HG02610 (cell line): ENCODE measurements at regions not wholly inside any gene's neighbourhood (a gene's known extent, or its start where the extent isn't known, plus 50 kb on each side); places are given as distances from the start of the nearest gene placed in this dataset.
"Not testable (repeated sequence)": the region's sequence is repeated elsewhere in the genome, so short reads cannot be mapped to it uniquely, and the experiment has no call there.

Experiments
- ATAC-seq: cut with Tn5 transposase; IDR thresholded peaks from one replicate; pipeline ENCODE4 v1.9.1; 2021; ENCODE audit warnings: mild to moderate bottlenecking, moderate library complexity; ENCODE audit not compliant: unreplicated experiment

- no peak for ATAC-seq
Observed at GRCh38 chr6:19562468-19562867, 274.7 kb upstream of the ID4 start.

GRCh38 chr6:19569563-19569962, 267.6 kb upstream of the ID4 start:
- no peak for ATAC-seq

- ATAC-seq: no peak
Observed at GRCh38 chr6:19571176-19571575, 266.0 kb upstream of the ID4 start.

- ATAC-seq: no peak
Observed at GRCh38 chr6:19578481-19578880, 258.7 kb upstream of the ID4 start.

DNA sequence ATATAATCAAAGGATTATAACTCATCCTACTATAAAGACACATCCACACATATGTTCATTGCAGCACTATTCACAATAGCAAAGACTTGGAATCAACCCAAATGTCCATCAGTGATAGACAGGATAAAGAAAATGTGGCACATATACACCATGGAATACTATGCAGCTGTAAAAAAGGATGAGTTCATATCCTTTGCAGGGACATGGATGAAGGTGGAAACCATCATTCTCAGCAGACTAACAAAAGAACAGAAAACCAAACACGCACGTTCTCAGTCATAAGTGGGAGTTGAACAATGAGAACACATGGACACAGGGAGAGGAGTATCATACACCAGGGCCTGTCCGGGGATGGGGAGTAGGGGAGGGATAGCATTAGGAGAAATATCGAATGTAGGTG, 253.0 kb upstream of the ID4 start:
- ATAC-seq: not testable (repeated sequence)

DNA sequence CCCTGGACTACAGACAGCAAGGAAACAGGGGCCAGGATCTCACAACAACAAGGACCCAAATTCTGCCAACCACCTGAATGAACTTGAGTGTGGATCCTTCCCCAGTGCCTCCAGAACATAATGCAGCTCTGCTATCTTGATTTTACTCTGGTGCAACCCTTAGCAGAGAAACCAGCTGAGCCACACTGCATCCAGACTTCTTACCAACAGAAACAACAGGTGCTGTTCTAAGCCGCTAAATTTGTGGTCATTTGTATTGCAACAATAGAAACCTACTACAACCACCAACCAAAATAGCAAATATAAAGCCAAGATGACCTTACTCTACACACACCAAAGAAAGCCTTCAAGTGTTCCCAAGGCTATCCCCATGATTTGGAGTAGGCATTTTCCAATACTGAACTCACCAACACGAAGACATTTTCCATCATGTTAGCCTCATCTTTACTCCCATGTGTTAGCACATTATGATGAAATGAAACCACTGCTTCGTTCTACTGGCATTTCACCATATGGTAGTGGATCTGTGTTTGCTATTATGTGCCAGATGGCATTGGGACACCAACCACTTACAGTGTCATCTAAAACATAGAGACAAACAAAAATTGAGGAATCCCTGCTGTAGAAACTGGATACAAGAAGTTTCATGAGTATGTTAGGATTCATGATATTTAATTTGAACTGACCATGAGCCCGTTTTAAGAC, 249.8 kb upstream of the ID4 start:
- no peak for ATAC-seq

DNA sequence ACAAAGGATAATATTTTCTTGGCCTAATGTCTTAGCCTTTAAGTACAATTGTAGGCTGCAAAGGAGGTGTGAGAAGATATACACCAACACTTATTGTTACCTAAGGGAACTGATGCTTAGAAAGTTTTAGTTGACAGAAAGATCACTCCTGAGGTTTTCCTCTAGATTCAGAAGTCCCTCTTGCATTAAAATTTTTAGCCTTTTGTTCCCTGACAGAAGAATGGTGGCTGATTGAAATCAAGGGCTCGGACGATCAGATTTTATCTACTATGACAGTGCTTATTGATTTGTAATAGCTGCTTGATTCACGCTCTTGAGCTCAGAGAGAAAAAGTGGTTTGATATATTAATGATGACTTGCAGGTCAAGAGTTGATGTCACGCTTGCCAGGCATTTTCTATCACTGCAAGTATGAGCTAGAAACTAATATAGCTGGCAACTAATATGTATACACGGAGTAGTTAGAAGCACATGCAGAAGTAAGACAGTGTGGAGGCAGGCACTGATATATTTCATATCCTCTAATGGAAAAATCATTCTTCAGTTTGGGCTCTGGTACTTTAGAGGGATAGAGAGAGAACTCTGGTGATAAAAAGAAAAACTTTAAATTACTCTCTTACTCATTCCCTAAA, 246.6 kb upstream of the ID4 start:
- no peak for ATAC-seq

GRCh38 chr6:19597809-19598320, 239.3 kb upstream of the ID4 start:
- ATAC-seq: no peak

- ATAC-seq: no peak
Observed at GRCh38 chr6:19599796-19600464, 237.2 kb upstream of the ID4 start.

GRCh38 chr6:19602434-19603013, 234.6 kb upstream of the ID4 start:
- no peak for ATAC-seq

DNA sequence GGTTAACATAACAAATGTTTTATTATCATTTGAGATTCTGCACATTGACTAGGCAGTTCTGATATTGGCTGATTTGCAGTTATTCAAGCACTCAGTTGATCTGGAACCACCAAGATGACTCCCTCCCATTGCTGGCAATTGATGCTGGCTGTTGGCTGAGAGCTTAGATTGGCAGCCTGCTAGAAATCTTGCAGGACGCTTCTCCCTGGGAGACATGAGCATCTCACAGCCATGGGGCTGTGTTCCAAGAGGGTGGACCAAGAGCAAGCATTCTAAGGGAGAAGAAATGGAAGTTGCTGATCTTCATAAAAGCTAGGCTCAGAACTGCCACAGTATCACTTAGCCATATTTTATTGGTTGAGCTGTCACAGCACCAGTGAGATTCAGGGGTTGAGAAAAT, 233.4 kb upstream of the ID4 start:
- ATAC-seq: no peak

DNA sequence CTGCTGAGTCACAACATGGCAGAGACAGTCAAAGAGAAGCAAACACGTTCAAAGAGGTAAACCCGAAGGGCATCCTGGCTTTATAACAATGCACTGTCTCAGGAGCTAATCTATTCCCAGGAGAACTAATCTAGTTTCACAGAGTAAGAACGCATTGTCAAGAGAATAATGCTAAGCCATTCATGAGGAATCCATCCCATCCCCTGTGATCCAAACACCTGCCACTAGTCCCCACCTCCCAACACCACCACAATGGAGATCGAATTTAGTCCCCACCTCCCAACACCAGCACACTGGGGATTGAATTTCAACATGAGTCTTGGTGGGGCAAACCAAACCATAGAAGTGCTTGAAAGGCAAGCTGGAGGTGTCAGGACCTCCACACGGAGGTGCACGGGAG, 231.5 kb upstream of the ID4 start:
- no peak for ATAC-seq

DNA sequence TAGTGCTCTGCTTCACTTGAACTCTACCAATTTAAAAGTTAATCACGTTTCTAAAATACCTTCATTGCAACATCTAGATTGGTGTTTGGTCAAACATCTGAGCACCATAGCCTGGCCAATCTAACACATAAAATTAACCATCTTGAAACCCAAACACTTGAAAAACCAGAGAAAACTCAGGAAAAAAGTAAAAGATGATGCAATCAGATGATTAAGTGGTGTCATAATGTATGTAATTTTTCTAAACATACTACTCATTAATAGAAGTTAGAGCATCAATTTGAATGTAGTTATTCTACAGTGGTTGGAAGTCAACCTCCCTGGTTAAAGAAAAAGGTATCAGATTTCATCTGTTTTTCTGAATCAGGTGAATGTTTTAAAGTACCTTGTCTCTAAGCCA, 228.6 kb upstream of the ID4 start:
- no peak for ATAC-seq

DNA sequence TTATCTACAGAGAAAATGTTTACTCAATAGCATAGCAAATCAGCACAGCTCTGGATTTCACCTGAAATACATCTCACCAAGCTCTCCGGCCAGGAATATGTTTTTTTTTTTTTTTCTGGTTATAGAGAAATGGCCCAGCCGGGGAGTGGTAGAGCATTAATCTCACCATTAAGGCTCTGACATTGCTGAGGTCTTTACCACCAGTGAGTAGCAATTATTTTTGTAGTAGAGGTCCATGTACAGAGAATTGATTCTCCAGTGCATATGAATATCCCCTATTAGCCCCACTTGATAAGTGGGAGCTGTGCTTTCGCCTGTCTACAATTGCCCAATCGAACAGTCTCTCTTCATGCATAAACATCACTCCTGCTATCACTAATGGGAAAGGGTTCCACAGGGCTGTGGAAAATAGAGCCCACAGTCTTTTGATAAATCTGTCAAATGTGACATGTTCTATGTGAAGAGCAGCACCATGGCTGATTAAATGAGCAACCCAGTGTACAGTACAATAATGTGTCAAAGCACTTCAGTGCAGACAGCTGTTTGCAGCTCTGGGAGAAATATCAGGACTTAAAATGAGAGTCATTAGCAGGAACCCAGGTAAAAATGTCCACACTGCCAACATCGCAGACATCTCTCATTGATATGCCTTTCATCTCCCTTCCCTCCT, 227.1 kb upstream of the ID4 start:
- ATAC-seq: no peak

DNA sequence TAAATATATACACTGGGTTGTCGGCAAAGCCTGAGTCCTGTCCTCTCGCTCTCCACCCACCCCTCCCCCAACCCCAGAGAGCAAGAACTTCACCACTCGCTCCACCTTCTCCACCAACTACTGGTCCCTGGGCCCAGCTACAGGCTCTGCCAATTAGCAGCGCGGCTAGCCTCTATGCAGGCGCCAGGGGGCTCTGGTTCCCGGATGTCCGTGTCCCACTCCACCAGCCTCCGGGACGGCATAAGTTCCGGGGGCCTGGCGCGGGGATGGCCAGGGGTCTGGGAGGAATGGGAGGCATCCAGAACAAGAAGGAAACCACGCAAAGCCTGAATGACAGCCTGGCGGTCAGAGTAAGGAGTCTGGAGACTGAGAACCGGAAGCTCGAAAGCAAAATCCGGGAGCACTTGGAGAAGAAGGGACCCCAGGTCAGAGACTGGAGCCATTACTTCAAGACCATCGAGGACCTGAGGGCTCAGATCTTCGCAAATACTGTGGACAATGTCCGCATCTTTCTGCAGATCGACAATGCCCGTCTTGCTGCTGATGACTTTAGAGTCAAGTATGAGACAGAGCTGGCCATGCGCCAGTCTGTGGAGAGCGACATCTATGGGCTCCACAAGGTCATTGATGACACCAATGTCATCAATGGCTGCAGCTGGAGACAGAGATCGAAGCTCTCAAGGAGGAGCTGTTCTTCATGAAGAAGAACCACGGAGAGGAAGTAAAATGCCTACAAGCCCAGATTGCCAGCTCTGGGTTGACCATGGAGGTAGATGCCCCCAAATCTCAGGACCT, 224.3 kb upstream of the ID4 start:
- ATAC-seq: not testable (repeated sequence)

- no peak for ATAC-seq
Observed at GRCh38 chr6:19613678-19614077, 223.5 kb upstream of the ID4 start.

DNA sequence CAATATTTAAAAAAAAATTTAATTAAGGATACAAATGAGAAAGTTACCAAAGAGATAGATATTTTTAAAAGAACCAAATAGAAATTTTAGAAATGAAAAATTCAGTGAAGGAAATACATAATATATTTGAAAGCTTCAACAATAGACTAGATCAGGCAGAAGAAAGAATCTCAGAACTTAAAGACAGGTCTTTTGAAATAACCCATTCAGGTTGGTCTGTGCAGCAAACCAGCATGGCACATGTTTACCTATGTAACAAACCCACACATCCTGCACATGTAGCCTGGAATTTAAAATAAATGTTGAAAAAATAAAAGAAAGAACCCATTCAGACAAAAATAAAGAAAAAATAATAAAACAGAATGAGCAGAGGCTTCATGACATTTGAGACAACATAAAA, 221.1 kb upstream of the ID4 start:
- ATAC-seq: no peak

DNA sequence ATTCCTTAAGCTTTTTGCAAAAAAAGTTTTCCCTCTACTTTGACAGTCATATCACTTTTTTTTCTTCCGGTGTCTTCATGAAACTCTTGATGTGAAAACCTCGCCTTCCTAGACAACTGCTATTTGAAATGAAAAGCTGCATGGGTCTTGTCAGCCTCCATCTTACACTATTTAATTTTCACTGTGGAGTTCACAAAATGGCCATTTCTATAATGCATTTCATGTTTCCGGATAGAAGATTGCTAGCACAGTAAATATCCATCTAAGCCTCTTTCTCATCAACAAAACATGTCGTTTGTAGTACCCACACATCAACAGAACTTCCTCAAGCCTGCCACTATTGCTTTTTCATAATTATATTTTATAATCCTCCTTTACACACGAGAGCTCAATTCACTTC, 204.9 kb upstream of the ID4 start:
- ATAC-seq: no peak

DNA sequence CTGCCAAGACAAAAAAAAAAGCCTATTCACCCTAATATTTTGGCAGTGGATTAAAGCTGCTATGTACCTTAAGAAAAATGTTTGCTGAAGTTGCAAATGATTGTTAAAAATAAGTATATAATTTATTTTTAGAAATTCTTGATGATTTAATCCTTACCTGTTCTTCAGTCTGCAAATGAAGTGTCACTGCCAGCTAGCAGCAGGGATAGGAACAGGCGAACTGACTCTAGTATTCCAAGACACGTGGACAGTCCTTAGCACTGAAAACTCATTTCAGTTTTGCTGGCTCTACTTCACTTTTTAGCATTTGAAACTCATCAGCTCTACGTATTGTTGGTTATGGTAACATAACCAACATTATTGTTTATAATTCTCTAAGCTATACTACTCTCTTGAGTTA, 204.4 kb upstream of the ID4 start:
- ATAC-seq: no peak

DNA sequence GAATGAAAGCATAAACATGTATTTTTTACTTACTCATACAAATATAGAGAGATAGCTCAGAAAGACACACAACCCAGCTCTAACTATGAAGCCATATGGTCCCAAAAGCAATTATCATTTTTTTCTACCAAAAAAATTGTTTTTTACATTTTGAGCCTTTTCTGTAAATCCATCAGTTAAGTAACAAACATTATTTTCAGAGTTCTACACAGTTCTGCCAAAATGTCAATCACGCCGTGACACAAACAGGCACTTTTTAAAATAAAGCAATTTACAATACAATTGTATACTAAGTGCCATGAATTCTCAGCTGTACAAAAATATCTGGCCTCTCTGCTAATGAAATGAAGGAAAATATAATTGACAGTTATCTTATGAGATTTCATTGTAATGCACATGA, 201.4 kb upstream of the ID4 start:
- ATAC-seq: no peak
